HFF-Myc (cell line): ENCODE measurements at regions not wholly inside any gene's neighbourhood (a gene's known extent, or its start where the extent isn't known, plus 50 kb on each side); places are given as distances from the start of the nearest gene placed in this dataset.

Experiments used
- DNase-seq: peaks from one replicate; pipeline ENCODE4 v3.0.0-alpha.2; 2011; ENCODE audit warnings: low read depth; ENCODE audit errors: extremely low read depth
- H3K4me3 ChIP-seq: replicated peaks from 2 replicates; pipeline ENCODE4 v1.5.1; 2011; ENCODE audit warnings: low read depth, mild to moderate bottlenecking, control low read depth, low read length
- TF ChIP-seq, protein P1 (sequence below): IDR thresholded peaks from 2 replicates; pipeline ENCODE4 v1.5.1; 2012; ENCODE audit warnings: mild to moderate bottlenecking, low read depth, low read length, control low read depth; ENCODE audit errors: missing control alignments

DNA sequence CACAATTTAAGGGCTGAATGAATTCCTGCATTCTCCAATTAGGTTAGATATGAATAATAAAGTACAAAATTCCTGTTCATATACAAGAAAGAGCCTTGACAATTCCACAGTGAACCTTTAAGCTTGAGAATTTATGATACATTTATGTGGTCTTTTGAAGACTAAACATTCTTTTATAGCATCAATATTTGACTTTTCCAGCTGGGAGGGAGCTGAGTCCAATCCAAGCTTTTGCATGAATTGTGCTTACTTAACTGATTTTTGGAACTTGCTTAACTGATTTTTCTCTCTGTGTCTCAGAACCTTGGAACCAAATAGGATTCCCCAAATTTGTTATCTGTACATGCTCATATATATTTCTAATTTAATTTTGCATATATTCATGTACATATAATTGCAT is 388.0 kb downstream of the TRIB2 start:
- TF ChIP-seq, protein P1, sequence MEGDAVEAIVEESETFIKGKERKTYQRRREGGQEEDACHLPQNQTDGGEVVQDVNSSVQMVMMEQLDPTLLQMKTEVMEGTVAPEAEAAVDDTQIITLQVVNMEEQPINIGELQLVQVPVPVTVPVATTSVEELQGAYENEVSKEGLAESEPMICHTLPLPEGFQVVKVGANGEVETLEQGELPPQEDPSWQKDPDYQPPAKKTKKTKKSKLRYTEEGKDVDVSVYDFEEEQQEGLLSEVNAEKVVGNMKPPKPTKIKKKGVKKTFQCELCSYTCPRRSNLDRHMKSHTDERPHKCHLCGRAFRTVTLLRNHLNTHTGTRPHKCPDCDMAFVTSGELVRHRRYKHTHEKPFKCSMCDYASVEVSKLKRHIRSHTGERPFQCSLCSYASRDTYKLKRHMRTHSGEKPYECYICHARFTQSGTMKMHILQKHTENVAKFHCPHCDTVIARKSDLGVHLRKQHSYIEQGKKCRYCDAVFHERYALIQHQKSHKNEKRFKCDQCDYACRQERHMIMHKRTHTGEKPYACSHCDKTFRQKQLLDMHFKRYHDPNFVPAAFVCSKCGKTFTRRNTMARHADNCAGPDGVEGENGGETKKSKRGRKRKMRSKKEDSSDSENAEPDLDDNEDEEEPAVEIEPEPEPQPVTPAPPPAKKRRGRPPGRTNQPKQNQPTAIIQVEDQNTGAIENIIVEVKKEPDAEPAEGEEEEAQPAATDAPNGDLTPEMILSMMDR = no peak
- no peak for DNase-seq
- no peak overlapping the region for H3K4me3 ChIP-seq

DNA sequence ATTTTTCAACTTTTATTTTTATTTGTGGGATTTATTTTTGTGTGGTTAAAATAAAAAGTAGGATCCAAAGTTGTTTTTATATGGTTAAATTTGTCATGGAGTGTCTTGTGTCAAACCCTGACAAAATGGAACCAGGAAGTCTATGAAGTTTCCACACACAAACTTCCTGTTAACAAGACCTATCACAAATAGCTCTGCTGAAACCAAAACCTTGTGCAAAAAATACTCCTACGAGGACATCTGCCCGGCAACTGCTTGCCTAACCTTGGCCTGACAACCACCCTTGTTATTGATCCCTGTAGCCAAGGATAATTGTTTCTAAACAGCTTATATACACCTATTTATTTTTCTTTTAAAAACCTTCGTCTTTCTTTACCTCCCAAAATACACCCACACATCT is 389.6 kb downstream of the TRIB2 start:
- DNase-seq = no peak
- TF ChIP-seq, protein P1 = no peak
- H3K4me3 ChIP-seq = no peak overlapping the region

DNA sequence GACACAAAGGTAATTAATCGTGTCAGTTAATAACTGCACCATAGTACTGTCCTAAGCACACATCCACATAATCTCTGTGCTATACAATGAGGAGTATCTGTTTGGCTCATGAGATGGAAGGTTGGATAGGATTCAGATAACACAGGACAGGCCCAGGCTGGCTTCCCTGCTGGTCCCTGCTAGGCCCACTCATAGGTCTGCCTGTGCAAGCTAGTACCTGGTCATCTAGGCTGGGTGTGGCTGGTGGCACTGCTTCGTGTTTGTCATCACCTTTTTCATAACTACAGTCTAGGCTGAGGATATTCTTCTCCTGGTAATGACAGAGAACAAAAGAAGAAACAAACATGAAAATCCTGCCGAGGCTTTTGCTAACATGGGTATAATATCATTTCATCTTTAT is 392.8 kb downstream of the TRIB2 start:
- TF ChIP-seq, protein P1 = no peak
- H3K4me3 ChIP-seq = no peak overlapping the region
- no peak for DNase-seq

DNA sequence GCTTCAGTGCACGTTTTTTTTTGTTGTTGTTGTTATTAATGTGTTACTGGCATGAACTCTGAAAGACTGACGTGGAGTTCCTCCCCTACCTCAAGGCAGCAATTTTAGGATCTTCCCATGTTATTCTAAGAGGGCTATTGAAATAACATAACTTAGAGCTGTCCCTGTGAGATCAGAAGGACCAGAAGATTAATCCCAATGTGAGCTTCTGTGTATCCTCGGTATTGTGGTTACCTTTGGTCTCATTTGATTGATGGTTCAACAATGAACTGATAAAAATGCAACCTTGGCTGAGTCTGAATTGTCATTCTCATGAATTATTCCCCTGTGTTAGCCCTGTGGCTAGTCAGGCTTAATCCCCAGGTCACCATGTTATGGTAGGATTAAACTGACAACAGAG is 394.1 kb downstream of the TRIB2 start:
- no peak overlapping the region for H3K4me3 ChIP-seq
- TF ChIP-seq, protein P1 = no peak
- DNase-seq = no peak

DNA sequence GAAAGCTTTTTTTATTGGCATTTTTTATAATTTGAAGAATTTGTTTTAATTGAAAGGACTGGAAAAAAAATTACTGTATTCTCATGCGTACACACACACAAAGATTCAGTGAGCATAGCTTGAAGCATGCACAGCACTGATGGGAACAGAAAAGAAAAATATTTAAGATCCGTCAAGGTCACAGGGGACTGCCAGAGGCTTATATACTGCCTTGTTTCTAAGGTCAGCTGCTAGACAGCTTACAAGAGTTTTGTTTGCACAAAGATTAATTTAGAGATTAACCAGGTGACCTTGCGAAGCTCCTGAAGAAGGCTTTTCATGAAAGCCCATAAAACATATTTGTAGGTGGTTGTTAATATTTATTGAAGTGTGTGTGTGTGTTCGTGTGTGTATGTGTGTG is 396.3 kb downstream of the TRIB2 start:
- H3K4me3 ChIP-seq = no peak overlapping the region
- TF ChIP-seq, protein P1 = no peak
- no peak for DNase-seq

DNA sequence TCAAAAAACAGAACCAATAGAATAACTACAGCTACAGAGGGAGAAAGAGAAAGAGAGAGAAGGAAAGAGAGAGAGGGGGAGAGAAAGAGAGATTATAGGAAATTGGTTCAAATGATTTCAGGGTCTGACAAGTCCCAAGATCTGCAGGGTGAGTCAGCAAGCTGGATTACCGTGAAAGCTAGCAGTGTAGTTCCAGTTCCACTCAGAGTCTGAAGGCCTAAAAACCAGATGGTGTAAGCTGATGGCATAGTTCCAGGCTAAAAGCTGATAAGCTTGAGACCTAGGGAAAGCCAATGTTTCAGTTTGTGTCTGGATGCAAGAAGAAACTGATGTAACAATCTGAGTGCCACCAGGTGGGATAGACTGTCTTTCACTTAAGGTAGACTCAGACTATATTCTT is 397.7 kb downstream of the TRIB2 start:
- TF ChIP-seq, protein P1 = no peak
- no peak overlapping the region for H3K4me3 ChIP-seq
- peak; percentile 10 for DNase-seq

DNA sequence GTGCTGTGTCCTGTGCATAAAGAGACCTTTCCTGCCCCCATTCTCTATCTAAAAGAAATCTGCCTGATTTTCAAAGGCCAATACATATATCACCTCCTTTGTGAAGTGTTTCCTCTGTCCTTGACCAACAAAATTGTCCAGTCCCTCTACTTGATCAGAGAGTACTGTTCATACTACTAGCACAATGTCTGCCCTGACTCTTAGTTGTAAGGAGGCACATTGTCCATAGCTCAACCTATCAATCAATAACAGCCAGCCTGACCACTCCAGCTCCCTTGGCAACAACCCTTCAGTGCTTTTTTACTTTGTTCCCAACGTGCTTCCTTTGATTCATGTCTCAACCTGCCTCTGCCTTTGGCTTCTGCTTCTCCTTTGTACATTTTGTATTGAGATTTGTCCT is 398.9 kb downstream of the TRIB2 start:
- DNase-seq = no peak
- no peak overlapping the region for H3K4me3 ChIP-seq
- TF ChIP-seq, protein P1 = no peak
